Epidermal melanocyte (primary cell): ENCODE measurements at regions not wholly inside any gene's neighbourhood (a gene's known extent, or its start where the extent isn't known, plus 50 kb on each side); places are given as distances from the start of the nearest gene placed in this dataset.
"Not testable (repeated sequence)": the region's sequence is repeated elsewhere in the genome, so short reads cannot be mapped to it uniquely, and the experiment has no call there.

Experiments
- DNase-seq: peaks from one replicate; pipeline ENCODE4 v3.0.0; 2011; ENCODE audit warnings: low spot score; ENCODE audit not compliant: insufficient read length

DNA sequence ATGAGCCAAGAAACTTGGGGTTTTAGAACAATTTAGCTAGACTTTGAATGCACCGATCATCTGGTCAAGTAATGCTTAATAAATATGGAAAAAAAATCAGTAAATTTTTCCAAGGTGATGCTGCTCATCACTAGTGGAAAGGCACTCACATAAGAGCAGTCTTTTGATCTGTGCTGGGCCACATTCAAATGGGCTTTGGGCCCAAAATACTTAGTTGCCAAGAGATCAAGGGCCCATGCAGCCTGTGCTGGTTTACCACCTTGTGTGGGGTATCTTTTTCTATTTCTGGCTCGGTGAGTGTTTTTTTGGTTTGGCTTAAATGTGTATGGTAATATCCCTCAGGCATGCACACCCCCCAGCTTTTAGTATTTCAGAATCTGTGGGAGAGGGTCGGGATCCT, 943.2 kb downstream of the TMTC2 start:
- no peak for DNase-seq

DNA sequence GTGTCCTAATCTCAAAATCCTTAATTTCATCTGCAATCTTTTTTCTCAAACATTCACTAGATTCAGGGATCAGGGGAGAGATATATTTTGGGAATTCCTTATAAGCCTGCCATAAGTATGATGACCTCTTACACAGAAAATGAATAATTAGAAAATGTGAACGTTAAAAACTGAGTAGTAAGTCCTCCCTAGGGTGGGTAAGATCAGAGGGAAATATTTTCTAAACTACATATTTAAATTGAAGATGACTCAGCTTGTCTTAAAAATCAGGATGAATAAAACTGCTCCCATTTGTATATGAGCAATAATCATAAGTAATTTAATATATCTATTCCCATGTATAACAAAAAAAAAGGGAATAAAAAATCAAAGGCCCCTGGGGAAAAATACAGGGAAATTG, 935.5 kb downstream of the TMTC2 start:
- no peak for DNase-seq

DNA sequence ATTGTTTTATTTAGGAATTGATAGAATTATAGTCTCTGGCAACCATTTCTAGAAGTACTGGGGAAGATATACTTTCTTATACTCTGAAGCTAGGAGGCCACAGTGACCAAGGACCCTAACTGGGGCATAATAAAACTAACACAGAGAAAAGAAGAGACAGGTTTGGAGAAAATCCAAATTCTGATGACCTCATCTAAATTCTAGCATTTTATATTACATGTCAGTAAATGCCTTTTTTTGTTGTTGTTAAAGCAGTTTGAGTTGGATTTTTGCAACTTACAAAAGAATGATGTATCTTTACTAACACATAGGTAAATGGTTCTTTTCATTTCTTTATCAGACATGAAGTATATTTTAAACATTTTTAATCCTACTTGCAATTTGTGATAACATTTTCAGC, 933.3 kb downstream of the TMTC2 start:
- no peak for DNase-seq

DNA sequence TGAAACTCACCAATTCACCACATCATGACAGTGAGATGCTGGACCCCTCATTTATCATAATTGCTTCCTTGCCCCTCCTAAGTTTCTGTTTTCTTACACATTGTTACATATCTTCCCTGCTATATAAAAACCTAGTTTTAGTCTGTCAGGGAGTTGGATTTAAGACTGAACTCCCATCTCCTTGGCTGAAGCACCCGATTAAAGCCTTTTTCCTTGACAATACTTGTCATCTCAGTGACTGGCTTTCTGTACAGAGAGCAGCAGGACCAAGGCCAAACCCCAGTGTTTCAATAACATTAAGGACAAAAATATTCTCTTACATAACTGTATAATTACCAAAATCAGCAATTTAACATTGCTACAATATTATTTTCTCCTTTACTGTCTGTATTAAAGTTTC, 928.4 kb downstream of the TMTC2 start:
- no peak for DNase-seq

DNA sequence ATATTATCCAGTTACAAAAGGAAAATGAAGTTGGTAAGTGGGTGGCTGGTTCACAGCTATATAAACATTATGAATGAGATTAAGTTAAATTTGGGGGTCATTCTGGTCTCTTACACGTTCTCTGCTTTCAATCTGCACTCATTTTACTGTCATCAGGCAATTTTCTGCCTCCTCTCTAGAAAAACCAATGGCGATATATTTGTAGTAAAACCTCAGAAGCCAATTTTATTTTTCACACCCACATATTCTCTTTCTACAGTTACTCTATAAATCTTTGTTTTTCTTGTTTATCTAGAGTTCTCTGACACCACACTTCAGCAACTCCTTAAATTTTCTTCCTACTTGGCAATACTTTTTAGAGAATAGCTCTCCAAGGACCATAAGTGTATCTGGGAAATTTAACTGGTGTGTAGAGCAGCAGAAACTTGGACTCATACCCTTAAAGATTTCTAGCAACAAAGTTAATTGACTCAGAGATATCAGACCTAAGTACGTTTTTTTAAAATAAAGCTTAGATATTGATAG, 926.9 kb downstream of the TMTC2 start:
- no peak for DNase-seq

DNA sequence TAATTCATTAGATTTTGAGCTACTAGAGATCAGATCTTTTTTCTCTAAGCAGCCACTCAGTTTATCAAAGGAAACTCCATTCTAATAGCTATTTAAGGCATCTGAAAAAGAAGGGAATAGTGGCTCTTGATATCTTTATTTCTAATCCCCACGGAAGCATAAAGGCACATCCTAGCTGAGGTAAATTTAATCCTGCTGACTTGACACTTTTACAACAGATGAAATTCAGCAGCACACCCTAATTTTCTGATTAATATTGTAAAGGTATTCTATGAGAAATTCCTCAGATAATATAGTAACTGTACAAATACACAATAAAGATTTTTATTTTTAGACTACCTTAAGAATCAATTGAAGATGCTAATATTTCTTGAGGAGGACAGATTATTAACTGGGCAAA, 916.4 kb downstream of the TMTC2 start:
- DNase-seq = no peak

DNA sequence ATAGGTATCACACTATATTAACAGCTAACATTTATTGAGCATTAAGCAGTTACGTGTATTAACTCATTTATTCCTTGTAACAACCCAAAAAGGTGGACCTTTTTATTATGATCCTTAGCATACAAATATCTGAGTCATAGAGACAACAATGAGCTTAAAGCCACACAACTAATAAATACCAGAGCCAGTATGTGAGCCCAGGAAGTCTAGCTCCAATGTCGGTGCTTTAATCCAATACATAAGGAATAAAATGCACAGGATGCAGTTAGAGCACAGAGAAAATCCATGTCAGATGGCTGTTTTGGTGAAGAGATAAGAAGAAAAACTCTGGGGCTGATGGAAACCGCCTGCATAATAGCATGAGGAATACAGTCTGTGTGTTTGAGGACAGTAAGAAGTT, 888.6 kb downstream of the TMTC2 start:
- no peak for DNase-seq

DNA sequence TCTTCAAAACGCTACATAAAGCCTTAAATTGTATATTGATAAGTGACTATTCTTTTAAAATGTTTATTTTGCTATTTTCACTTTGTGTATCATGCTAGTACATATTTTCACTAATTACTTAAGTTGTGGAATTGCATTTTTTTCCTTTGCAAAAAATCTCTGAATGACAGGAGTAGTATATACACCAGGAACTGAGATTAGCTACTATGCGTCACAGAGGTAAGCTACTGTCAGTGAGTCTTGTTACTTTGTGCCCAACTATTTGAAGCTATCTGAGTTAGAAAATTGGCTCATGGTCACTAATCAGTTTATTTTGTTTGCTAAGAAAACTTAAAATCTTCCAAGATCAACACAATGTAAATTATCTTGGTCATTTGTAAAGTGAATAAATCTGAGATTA, 887.4 kb downstream of the TMTC2 start:
- DNase-seq = no peak

DNA sequence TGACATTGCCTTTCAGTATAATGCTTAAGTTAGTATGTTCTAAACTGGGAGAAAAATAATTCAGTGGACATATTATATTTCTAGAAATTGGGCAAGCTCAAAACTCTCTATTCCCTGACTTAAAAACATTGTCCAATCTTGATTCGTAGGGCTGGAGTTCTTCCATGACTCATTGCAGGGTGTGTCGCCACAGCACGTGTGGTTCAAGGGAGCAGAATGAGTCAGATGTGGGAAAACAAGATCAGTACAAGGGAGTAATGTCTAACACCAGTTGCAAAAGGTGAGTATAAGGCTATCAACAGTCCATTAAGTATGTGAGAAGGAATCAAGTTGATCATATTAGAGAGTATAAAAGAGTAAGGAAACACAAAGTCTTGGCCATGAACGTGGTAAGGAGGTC, 887.0 kb downstream of the TMTC2 start:
- DNase-seq = no peak

DNA sequence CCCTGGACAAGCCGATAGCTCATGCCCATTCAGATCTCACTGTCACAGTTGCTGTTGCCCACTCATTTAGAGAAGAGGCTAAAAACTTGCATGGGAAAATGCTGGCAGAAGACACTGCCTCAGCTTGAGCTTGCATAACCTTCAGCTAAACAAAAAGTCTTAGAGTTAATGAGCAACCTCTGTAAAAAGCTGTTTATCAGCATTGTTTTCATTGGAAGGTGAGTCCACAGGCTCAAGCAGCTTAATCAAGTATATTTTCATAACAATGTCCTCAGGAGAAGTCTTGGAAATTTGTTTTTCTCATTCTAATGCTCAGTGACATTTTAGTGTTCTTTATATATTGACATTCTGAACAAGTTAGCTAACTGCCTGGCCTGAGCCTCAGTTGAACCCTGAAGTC, 872.9 kb downstream of the TMTC2 start:
- DNase-seq = no peak

DNA sequence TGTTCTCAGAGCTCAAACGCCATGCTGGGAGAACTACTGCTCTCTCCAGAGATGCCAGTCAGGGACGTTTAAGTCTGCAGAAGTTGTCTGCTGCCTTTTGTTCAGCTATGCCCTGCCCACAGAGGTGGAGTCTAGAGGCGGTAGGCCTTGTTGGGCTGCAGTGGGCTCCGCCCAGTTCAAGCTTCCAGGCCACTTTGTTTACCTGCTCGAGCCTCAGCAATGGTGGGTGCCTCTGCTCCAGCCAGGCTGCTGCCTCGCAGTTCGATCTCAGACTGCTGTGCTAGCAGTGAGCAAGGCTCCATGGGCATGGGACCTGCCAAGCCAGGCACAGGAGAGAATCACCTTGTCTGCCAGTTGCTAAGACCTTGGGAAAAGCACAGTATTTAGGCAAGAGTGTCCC, 869.3 kb downstream of the TMTC2 start:
- not testable (repeated sequence) for DNase-seq

DNA sequence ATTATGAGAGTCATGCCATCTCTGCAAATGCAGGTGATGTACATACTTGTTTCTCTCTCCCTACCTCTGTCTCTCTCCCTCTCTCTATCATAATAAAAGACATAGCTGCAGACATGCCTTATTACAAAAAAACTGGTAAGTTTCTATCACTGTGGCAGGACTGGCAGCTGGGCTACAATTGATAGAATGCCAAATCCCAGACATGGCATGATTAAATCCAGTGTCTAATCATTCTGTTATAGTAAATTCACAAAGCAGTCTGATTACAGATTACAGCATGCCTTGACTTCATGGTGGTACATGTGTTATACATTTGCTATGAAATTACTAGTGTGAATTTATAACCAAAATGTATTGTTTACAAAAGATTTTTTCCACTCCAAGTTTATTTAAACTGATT, 854.7 kb downstream of the TMTC2 start:
- no peak for DNase-seq

DNA sequence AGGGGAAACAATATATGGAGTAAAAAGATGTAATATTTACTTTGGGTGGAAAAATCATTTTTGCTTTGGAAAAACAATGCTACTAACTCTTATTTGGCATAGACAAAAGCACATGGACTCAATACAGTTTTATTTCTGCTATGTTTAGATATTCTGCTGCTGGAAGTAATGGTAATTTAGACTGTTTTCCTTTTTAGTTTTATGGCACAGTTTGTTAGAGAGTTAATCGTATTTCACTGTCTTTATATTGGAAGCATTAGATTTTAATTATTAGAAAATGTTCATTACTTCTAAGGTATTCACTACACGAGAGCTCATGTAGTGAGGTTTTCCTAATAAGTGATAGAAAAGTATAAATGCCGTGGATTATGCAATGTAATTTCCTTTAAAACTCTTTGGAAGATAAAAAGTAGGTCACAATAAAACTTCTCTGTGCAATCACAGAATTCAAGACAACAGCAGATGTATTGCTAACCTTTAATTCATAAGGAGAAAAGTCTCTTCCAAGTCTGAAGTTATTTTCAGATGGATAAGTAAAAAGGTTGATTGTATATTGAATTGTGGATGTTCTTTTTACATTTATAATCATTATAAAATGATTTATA, 851.8 kb downstream of the TMTC2 start:
- no peak for DNase-seq

DNA sequence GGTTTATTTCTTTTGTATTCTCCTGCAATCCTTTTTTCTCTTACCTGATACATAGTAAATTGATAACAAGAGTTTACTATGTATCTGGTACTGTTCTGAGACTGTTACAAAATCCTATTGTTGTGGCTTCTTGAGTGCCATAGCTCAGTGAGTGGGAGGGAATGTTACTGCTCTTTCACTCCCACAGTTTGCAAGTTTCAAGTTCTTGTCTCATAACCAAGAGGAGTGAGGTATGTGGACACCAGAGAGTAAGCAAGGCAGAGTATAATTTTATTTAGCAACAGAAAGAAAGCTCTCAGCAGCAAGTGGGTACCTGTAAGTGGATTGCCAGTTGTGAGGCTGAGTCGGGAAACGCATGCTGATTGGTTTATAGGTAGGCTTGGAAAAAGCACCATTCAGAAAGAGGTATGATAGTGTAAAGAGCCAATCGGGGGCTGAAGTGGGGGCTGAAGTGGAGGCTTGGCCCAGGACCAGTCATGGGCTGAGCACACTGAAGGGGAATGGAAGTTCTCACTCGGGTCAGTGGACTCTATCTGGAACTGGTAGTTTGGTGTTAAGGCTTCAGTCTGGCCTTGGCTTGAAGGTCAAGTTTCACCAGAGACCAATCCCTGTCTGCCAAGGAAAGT, 850.8 kb downstream of the TMTC2 start:
- no peak for DNase-seq

DNA sequence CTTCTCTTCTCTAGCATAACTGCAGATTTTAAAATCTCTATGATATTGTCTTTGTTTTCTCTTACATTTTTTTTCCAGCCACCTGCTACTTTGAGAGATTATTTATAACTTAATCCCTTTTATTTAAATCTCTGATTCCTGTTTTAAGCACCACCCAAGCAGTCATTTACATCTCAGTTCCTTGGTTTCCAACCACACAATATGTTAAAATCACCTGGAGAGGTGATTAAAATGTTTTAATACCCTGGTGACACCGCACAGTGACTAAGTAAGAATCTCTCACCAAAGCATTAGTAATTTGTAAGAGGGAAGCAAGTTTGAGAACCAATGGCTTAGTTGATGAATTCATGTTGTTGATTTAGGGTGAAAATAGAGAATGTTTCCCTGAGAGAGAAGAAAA, 849.8 kb downstream of the TMTC2 start:
- no peak for DNase-seq

DNA sequence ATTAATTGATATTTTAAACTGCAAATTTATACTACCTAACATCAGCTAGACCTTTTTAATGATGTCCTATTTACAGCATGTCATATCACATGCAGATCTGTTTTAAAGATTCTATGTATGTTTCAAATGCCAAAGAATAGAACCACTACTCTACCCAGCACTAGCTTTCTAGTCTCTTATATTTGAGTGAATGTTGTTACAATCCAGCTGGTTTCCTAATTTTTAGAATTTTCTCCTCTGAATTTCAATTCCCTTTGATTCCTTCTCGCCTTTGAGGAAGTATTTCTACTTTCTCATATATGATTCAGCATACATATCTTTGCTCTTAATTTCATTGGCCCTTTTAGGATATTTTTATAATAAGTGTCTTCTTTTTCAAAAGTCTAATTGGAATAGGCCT, 841.9 kb downstream of the TMTC2 start:
- DNase-seq = no peak

DNA sequence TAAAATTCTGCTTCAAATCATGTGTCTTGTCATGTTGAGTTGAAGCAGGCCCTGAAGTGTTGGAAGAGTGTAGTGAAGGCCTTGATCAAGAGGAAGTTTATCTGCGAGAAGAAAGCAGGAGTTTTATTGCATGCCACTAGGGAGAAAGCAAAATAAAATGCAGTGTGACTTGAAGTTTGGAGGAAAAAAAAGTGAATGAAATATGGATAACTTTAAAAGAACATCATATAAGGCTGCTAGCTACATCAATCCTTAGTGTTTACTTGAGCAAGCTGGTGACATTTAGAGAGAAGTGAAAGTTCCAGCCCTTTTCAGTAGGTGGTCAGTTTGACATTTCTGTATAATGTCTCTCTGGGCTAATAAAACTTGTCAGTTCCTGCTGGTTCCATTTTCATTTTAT, 841.1 kb downstream of the TMTC2 start:
- DNase-seq = no peak

DNA sequence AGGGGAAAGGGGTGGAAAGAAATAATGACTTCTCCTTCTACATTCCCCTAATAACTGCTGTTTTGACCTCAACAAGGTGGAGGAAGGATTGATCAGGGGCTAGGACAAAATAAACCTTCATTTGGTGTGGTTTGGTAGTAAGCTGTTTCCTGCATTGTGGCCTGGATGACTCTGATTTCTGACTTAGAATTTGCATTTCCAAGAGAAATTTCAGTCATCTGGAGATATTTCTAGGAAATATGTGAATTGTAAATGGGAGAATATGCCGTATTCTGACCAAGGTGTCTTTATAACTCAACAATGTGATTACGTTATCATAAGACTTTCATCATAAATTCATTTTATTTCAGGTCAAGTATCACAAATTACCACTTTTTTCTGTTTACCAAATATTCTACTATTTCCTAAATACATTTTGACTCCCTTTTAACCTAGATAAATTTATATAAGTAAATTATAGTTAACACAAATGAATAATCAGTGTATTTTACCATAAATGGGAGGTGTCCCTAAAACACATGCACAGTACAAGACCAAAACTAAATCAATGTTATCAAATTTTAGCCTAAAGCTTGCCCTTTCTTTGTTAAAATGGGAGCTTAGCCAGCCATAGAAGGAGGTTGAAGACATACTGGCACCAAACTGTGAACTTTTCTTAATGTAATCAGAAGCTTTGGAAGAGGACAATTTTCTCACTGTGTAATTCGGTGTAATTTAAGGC, 828.8 kb downstream of the TMTC2 start:
- no peak for DNase-seq

DNA sequence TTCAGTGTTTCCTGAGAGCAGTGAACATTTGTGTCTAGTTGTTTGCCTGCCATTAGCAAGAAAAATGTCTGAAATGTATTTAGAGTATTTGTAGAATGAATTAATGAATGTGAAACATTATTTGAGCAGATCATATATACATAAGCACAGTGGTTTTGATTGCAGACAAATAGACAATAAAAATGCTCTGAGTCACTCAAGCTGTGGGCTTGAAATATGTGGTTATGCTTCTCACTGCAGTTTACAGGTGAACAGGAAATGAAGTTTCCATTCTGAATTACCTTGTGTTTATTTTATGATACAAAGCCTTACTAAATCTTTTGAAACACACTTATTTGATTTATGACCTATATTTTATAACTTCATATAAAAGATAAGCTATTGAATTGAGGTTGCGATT, 827.7 kb downstream of the TMTC2 start:
- DNase-seq = no peak

DNA sequence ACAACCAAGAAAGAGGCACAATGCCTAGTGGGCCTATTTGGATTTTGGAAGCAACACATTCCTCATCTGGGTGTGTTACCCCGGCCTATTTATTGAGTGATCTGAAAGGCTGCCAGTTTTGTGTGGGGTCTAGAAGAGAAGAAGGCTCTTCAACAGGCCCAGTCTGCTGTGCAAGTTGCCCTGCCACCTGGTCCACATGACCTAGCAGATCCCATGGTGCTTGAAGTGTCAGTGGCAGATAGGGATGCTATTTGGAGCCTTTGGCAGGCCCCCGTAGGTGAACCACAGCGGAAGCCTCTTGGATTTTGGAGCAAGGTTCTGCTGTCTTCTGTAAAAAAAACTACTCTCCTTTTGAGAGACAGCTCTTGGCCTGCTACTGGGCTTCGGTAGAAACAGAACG, 820.1 kb downstream of the TMTC2 start:
- no peak for DNase-seq

DNA sequence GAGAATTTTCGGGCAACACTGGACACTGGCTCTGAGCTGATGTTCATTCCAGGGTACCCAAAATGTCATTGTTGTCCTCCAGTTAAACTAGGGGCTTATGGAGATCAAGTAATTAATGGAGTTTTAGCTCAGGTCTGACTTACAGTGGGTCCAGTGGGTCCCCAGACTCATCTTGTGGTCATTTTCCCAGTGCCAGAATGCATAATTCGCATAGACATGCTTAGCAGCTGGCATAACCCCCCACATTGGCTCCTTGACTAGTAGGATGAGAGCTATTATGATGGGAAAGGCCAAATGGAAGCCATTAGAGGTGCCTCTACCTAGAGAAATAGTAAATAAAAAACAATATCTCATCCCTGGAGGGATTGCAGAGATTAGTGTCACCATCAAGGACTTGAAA, 818.9 kb downstream of the TMTC2 start:
- no peak for DNase-seq

DNA sequence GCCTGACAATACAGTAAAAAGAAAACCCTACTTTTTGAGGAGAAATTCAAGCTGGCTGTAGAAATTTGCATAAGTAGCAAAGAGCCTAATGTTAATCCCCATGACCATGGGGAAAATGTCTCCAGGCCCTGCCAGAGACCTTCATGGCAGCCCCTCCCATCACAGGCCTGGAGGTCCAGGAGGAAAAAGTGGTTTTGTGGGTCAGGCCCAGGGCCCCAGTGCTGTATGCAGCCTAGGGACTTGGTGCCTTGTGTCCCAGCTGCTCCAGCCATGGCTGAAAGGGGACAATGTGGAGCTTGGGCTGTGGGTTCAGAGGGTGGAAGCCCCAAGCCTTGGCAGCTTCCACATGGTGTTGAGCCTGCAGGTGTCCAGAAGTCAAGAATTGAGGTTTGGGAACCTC, 813.2 kb downstream of the TMTC2 start:
- not testable (repeated sequence) for DNase-seq

DNA sequence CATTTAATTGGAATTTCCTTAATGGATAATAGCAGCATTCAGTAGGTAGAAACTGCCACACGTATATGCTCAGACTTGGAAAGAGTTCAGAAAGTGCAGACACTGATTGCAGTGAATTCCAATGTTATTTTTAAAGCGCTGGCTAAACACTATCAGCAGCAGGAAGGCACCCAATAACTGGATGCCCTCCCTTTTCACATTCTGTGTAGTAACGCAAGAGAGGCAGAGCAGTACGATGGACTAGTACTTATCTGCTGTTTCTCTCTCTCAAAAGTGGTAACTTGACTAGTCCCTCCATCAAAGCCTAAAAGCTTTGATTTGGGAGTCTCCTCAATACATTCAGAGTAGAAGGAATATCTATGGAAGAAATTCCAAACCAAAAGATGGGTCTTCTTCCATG, 791.0 kb downstream of the TMTC2 start:
- DNase-seq = no peak
